ENCODE measurements at regions not wholly inside any gene's neighbourhood (a gene's known extent, or its start where the extent isn't known, plus 50 kb on each side); places are given as distances from the start of the nearest gene placed in this dataset.

- TF ChIP-seq, protein P1, sequence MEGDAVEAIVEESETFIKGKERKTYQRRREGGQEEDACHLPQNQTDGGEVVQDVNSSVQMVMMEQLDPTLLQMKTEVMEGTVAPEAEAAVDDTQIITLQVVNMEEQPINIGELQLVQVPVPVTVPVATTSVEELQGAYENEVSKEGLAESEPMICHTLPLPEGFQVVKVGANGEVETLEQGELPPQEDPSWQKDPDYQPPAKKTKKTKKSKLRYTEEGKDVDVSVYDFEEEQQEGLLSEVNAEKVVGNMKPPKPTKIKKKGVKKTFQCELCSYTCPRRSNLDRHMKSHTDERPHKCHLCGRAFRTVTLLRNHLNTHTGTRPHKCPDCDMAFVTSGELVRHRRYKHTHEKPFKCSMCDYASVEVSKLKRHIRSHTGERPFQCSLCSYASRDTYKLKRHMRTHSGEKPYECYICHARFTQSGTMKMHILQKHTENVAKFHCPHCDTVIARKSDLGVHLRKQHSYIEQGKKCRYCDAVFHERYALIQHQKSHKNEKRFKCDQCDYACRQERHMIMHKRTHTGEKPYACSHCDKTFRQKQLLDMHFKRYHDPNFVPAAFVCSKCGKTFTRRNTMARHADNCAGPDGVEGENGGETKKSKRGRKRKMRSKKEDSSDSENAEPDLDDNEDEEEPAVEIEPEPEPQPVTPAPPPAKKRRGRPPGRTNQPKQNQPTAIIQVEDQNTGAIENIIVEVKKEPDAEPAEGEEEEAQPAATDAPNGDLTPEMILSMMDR (IDR thresholded peaks at IDR 0.05) = no peak
- no peak for TF ChIP-seq REST (IDR thresholded peaks at IDR 0.05)
- TF ChIP-seq NFE2L2 (conservative IDR thresholded peaks at IDR 0.05; ENCODE audit: low read length) = no peak
- TF ChIP-seq, protein P2, sequence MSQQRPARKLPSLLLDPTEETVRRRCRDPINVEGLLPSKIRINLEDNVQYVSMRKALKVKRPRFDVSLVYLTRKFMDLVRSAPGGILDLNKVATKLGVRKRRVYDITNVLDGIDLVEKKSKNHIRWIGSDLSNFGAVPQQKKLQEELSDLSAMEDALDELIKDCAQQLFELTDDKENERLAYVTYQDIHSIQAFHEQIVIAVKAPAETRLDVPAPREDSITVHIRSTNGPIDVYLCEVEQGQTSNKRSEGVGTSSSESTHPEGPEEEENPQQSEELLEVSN (IDR thresholded peaks at IDR 0.05; ENCODE audit: borderline replicate concordance, low read depth) = no peak
- no peak for TF ChIP-seq HDAC2 (IDR thresholded peaks at IDR 0.05)
- TF ChIP-seq EP300 (IDR thresholded peaks at IDR 0.05) = no peak
Observed at GRCh38 chrX:34744521-34744920, 87.4 kb upstream of the TMEM47 start.
